Vagina (tissue), 2 donors: ENCODE measurements at regions not wholly inside any gene's neighbourhood (a gene's known extent, or its start where the extent isn't known, plus 50 kb on each side); places are given as distances from the start of the nearest gene placed in this dataset.

ENCODE experiments used
- POLR2A ChIP-seq, 2 donors: fragments of 450-650 bp; IDR thresholded peaks; one replicate each; pipeline ENCODE4 v1.6.1; 2017; ENCODE audit warnings: antibody characterized with exemption in 2 of 2, mild to moderate bottlenecking in 2 of 2, moderate library complexity in 2 of 2
- POLR2AphosphoS5 ChIP-seq, 2 donors: sonication (generic); formaldehyde crosslinking; IDR thresholded peaks; one replicate each; pipeline ENCODE4 v1.9.0; 2017; ENCODE audit warnings: antibody characterized with exemption in 2 of 2, mild to moderate bottlenecking in 2 of 2, low read depth in 1 of 2; ENCODE audit not compliant: insufficient read depth in 1 of 2
- TF ChIP-seq, protein P1 (sequence below), 3 experiments: fragments of 450-650 bp in 2 of 3; fragments of 200-600 bp in 1 of 3; sonication (generic) in 1 of 3; IDR thresholded peaks; one replicate each; pipeline ENCODE4 v1.5.1; 2017 to 2019; ENCODE audit warnings: antibody characterized with exemption in 3 of 3, mild to moderate bottlenecking in 2 of 3, moderate library complexity in 2 of 3

DNA sequence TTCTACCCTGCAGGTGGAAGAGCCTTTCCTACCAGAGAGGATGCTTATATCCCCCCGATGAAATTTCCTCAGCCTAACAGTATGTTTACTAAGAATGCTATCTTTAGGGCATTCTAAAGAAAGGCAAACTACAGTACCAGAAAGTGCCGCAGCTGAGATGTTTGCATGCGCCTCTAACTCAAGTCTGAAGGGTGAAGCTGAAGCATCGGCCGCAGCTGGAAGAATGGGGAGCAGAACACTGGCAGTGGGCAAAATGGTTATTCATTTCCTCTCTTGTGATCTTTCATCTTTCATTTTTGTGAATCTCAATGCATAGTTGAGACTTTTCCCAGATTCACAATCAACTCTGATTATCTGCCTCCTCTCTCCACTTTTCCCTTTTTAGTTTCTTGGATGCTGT lies 648.2 kb upstream of the ZEB2 start:
- TF ChIP-seq, protein P1, sequence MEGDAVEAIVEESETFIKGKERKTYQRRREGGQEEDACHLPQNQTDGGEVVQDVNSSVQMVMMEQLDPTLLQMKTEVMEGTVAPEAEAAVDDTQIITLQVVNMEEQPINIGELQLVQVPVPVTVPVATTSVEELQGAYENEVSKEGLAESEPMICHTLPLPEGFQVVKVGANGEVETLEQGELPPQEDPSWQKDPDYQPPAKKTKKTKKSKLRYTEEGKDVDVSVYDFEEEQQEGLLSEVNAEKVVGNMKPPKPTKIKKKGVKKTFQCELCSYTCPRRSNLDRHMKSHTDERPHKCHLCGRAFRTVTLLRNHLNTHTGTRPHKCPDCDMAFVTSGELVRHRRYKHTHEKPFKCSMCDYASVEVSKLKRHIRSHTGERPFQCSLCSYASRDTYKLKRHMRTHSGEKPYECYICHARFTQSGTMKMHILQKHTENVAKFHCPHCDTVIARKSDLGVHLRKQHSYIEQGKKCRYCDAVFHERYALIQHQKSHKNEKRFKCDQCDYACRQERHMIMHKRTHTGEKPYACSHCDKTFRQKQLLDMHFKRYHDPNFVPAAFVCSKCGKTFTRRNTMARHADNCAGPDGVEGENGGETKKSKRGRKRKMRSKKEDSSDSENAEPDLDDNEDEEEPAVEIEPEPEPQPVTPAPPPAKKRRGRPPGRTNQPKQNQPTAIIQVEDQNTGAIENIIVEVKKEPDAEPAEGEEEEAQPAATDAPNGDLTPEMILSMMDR (IDR thresholded peaks at IDR 0.05), result no peak
- TF ChIP-seq POLR2A (IDR thresholded peaks at IDR 0.05) (no peak), POLR2AphosphoS5 (IDR thresholded peaks at IDR 0.05; ENCODE audit: insufficient read depth in 1 of 2, low read depth in 1 of 2) (no peak)
